IMR-90 (cell line): ENCODE measurements at regions not wholly inside any gene's neighbourhood (a gene's known extent, or its start where the extent isn't known, plus 50 kb on each side); places are given as distances from the start of the nearest gene placed in this dataset.

ENCODE experiments used
- ATAC-seq: fragments of 200-7000 bp; cut with Tn5 transposase; 2 replicates; pipeline ENCODE4 v1.9.1; 2020; ENCODE audit warnings: low read depth, mild to moderate bottlenecking, moderate library complexity
- BruUV-seq: library from RNA; stranded (reverse); fragments of 400-500 nt; replicated peaks from 2 replicates; lab custom pipeline; 2021; lab: Mats Ljungman, UMichigan
- CTCF ChIA-PET: fragments of 300-600 bp; formaldehyde crosslinking; extraction: SDS; loops from one replicate; lab custom pipeline; 2021; ENCODE audit warnings: antibody characterized with exemption; lab: Yijun Ruan, JAX
- POLR2A ChIA-PET: fragments of 300-600 bp; sonication (Branson Sonifier 250); formaldehyde crosslinking; loops from one replicate; lab custom pipeline; 2022; ENCODE audit warnings: antibody characterized with exemption; ENCODE audit not compliant: unreplicated experiment; lab: Charles Lee
- DNase-seq: peaks from one replicate; pipeline ENCODE4 v3.0.0; 2013
- H2AFZ ChIP-seq: replicated peaks from 2 replicates; pipeline ENCODE3; 2013; ENCODE audit warnings: low read length, mild to moderate bottlenecking; ENCODE audit not compliant: poor library complexity
- H2AK5ac ChIP-seq: 2 replicates; pipeline ENCODE4 v1.6.1; 2013; ENCODE audit warnings: low read depth, low read length, inconsistent platforms
- H2AK9ac ChIP-seq: replicated peaks from 2 replicates; pipeline ENCODE3; 2013; ENCODE audit warnings: mild to moderate bottlenecking, low read depth, low read length, moderate library complexity; ENCODE audit not compliant: poor library complexity
- H2BK120ac ChIP-seq: 2 replicates; pipeline ENCODE4 v1.6.1; 2013; ENCODE audit warnings: low read depth, low read length, inconsistent platforms
- H2BK15ac ChIP-seq: 3 replicates; pipeline ENCODE4 v1.6.1; 2013; ENCODE audit warnings: low read depth, low read length, inconsistent platforms
- H2BK20ac ChIP-seq: 2 replicates; pipeline ENCODE4 v1.6.1; 2013; ENCODE audit warnings: low read depth, mild to moderate bottlenecking, inconsistent platforms, low read length, moderate library complexity
- H2BK5ac ChIP-seq: 2 replicates; pipeline ENCODE4 v1.6.1; 2013; ENCODE audit warnings: mild to moderate bottlenecking, low read depth, low read length, inconsistent platforms; ENCODE audit not compliant: poor library complexity, severe bottlenecking
- H3K14ac ChIP-seq: replicated peaks from 2 replicates; pipeline ENCODE4 v1.6.1; 2013; ENCODE audit warnings: low read depth, low read length, inconsistent platforms
- H3K18ac ChIP-seq: 2 replicates; pipeline ENCODE4 v1.6.1; 2013; ENCODE audit warnings: low read depth, low read length, control low read depth
- H3K23ac ChIP-seq: 2 replicates; pipeline ENCODE4 v1.6.1; 2013; ENCODE audit warnings: low read depth, low read length, inconsistent platforms
- H3K27ac ChIP-seq: 2 replicates; pipeline ENCODE4 v1.5.1; 2013; ENCODE audit warnings: mild to moderate bottlenecking, control low read depth, low read length; ENCODE audit not compliant: insufficient read depth
- H3K27me3 ChIP-seq: 2 replicates; pipeline ENCODE4 v1.6.1; 2013; ENCODE audit warnings: low read length; ENCODE audit not compliant: control insufficient read depth, insufficient read depth
- H3K36me3 ChIP-seq: 2 replicates; pipeline ENCODE4 v1.6.1; 2013; ENCODE audit warnings: low read length, mixed read lengths; ENCODE audit not compliant: control insufficient read depth, insufficient read depth
- H3K4ac ChIP-seq: 2 replicates; pipeline ENCODE4 v1.6.1; 2013; ENCODE audit warnings: low read depth, low read length, inconsistent platforms
- H3K4me1 ChIP-seq: 2 replicates; pipeline ENCODE4 v1.6.1; 2013; ENCODE audit warnings: low read length, mixed read lengths; ENCODE audit not compliant: control insufficient read depth, insufficient read depth
- H3K4me2 ChIP-seq: 2 replicates; pipeline ENCODE4 v1.6.1; 2013; ENCODE audit warnings: low read depth, mild to moderate bottlenecking, control low read depth, low read length, moderate library complexity
- H3K4me3 ChIP-seq: 2 replicates; pipeline ENCODE4 v1.5.1; 2013; ENCODE audit warnings: low read depth, mild to moderate bottlenecking, control low read depth, low read length, moderate library complexity; ENCODE audit not compliant: insufficient read depth
- H3K56ac ChIP-seq: 2 replicates; pipeline ENCODE4 v1.6.1; 2013; ENCODE audit warnings: low read length, inconsistent platforms; ENCODE audit not compliant: insufficient read depth; ENCODE audit errors: extremely low read depth
- H3K79me1 ChIP-seq, 2 experiments: 2 replicates each; pipeline ENCODE4 v1.6.1; 2013; ENCODE audit warnings: low read length in 2 of 2, inconsistent platforms in 1 of 2, low read depth in 1 of 2
- H3K9ac ChIP-seq: 2 replicates; pipeline ENCODE4 v1.6.1; 2013; ENCODE audit warnings: low read depth, low read length, control low read depth
- H3K9me1 ChIP-seq: 2 replicates; pipeline ENCODE4 v1.6.1; 2013; ENCODE audit warnings: low read length, inconsistent platforms; ENCODE audit not compliant: insufficient read depth
- H3K9me3 ChIP-seq: 2 replicates; pipeline ENCODE4 v1.6.1; 2013; ENCODE audit warnings: low read length; ENCODE audit not compliant: control insufficient read depth, insufficient read depth
- H4K20me1 ChIP-seq: 2 replicates; pipeline ENCODE4 v1.6.1; 2013; ENCODE audit warnings: low read length, inconsistent platforms; ENCODE audit not compliant: insufficient read depth
- H4K5ac ChIP-seq: 2 replicates; pipeline ENCODE4 v1.6.1; 2013; ENCODE audit warnings: mild to moderate bottlenecking, low read depth, low read length, control low read depth
- H4K8ac ChIP-seq, 2 experiments: 2 replicates each; pipeline ENCODE4 v1.6.1; 2013; ENCODE audit warnings: low read depth in 2 of 2, low read length in 2 of 2, control low read depth in 1 of 2, inconsistent platforms in 1 of 2
- H4K91ac ChIP-seq: 2 replicates; pipeline ENCODE4 v1.6.1; 2013; ENCODE audit warnings: low read depth, low read length, inconsistent platforms; ENCODE audit not compliant: insufficient read depth
- BHLHE40 ChIP-seq: fragments of 150-350 bp; IDR thresholded peaks from 2 replicates; pipeline ENCODE4 v1.6.1; 2016; ENCODE audit warnings: mild to moderate bottlenecking, low read depth, low read length
- CEBPB ChIP-seq: IDR thresholded peaks from 2 replicates; pipeline ENCODE4 v1.6.1; 2012; ENCODE audit warnings: low read depth, low read length, improper control_type of control experiment
- CHD1 ChIP-seq: IDR thresholded peaks from 2 replicates; pipeline ENCODE4 v1.6.1; 2012; ENCODE audit warnings: low read depth, low read length, improper control_type of control experiment
- CTCF ChIP-seq: conservative IDR thresholded peaks from 2 replicates; pipeline ENCODE4 v1.5.1; 2012; ENCODE audit warnings: mild to moderate bottlenecking, low read depth, low read length, improper control_type of control experiment
- ELK1 ChIP-seq: fragments of 150-350 bp; IDR thresholded peaks from 2 replicates; pipeline ENCODE4 v1.6.1; 2016; ENCODE audit warnings: low read depth, mild to moderate bottlenecking, low read length, moderate library complexity, borderline replicate concordance
- FOS ChIP-seq: fragments of 150-350 bp; IDR thresholded peaks from 2 replicates; pipeline ENCODE4 v1.6.1; 2016; ENCODE audit warnings: low read depth, low read length
- MAFK ChIP-seq: IDR thresholded peaks from 2 replicates; pipeline ENCODE4 v1.6.1; 2012; ENCODE audit warnings: low read depth, low read length, improper control_type of control experiment
- MAZ ChIP-seq: IDR thresholded peaks from 2 replicates; pipeline ENCODE4 v1.6.1; 2012; ENCODE audit warnings: low read depth, mild to moderate bottlenecking, low read length, improper control_type of control experiment, moderate library complexity, borderline replicate concordance
- MXI1 ChIP-seq: IDR thresholded peaks from 2 replicates; pipeline ENCODE4 v1.6.1; 2012; ENCODE audit warnings: low read depth, mild to moderate bottlenecking, low read length, moderate library complexity, borderline replicate concordance
- NFE2L2 ChIP-seq: fragments of 150-350 bp; IDR thresholded peaks from 2 replicates; pipeline ENCODE4 v1.6.1; 2016; ENCODE audit warnings: low read depth, mild to moderate bottlenecking, low read length
- POLR2A ChIP-seq: IDR thresholded peaks from 2 replicates; pipeline ENCODE4 v1.6.1; 2012; ENCODE audit warnings: mild to moderate bottlenecking, low read depth, low read length
- RAD21 ChIP-seq: IDR thresholded peaks from 2 replicates; pipeline ENCODE4 v1.6.1; 2012; ENCODE audit warnings: low read length, improper control_type of control experiment
- RCOR1 ChIP-seq: IDR thresholded peaks from 2 replicates; pipeline ENCODE4 v1.6.1; 2012; ENCODE audit warnings: mild to moderate bottlenecking, low read length, improper control_type of control experiment; ENCODE audit not compliant: insufficient replicate concordance
- RFX5 ChIP-seq: IDR thresholded peaks from 2 replicates; pipeline ENCODE4 v1.8.0; 2012; ENCODE audit warnings: low read depth, mild to moderate bottlenecking, low read length, moderate library complexity
- SMC3 ChIP-seq: fragments of 150-350 bp; IDR thresholded peaks from 2 replicates; pipeline ENCODE4 v1.6.1; 2016; ENCODE audit warnings: low read depth, mild to moderate bottlenecking, antibody characterized with exemption, low read length, moderate library complexity
- USF2 ChIP-seq: fragments of 150-350 bp; IDR thresholded peaks from 2 replicates; pipeline ENCODE4 v1.6.1; 2017; ENCODE audit warnings: mild to moderate bottlenecking, antibody characterized with exemption, low read length, low read depth
- WGBS, 2 experiments: methylation state at CpG; one replicate each; pipeline versions ENCODE4 v1.1.5 to v1.1.7; 2013; ENCODE audit warnings: missing lambda C conversion rate in 2 of 2; ENCODE audit not compliant: insufficient read length in 1 of 2; ENCODE audit errors: extremely low coverage in 2 of 2; 5-methylcytosine and 5-hydroxymethylcytosine counted together
- dilution Hi-C: fragments of 300-500 bp; cut with HindIII; formaldehyde crosslinking; loops from one replicate; pipeline ENCODE4 v1.14.3; 2018; ENCODE audit warnings: low sequenced_read_pairs; ENCODE audit not compliant: unreplicated experiment
- in situ Hi-C: fragments of 300-500 bp; cut with MboI; formaldehyde crosslinking; loops from 3 replicates; pipeline ENCODE4 v1.14.3; 2019; ENCODE audit warnings: low sequenced_read_pairs, inconsistent platforms, mixed read lengths
- intact Hi-C: fragments of 100-400 bp; cut with micrococcal nuclease; formaldehyde crosslinking; loops from 2 replicates; pipeline ENCODE4 v1.10.0; 2022

GRCh38 chr18:41845563-41845962, 109.5 kb upstream of the PIK3C3 start:
- Histone ChIP-seq H3K56ac (no peak overlapping the region), H3K4me2 (no peak overlapping the region), H2BK20ac (no peak overlapping the region), H2AK5ac (no peak overlapping the region), H3K23ac (no peak overlapping the region), H3K4ac (no peak overlapping the region), H3K4me3 (no peak overlapping the region), H3K18ac (no peak overlapping the region), H2BK120ac (no peak overlapping the region), H2BK15ac (no peak overlapping the region), H2BK5ac (no peak overlapping the region), H3K79me1 (no peaks in the 10 kb centered on the region), H3K4me1 (no peaks in the 10 kb centered on the region), H4K5ac (no peak overlapping the region), H3K9me3 (no peaks in the 10 kb centered on the region), H4K20me1 (no peaks in the 10 kb centered on the region), H3K36me3 (no peaks in the 10 kb centered on the region), H3K9ac (no peak overlapping the region), H3K27ac (no peak overlapping the region), H3K14ac (no peak overlapping the region), H4K8ac (no peak overlapping the region), H3K9me1 (no peaks in the 10 kb centered on the region), H2AFZ (no peak overlapping the region), H2AK9ac (no peak overlapping the region), H3K27me3 (peaks cover 2% of the 10 kb centered on the region; the same call in 1 of the 2 replicates), H4K91ac (no peak overlapping the region)
- no CpG with 5 or more reads among the region's 4 CpGs for WGBS, 2 experiments
- in situ Hi-C loops (no loop called here), dilution Hi-C loops (no loop called here), intact Hi-C loops (no loop called here)
- ChIA-PET CTCF (no interaction called here), POLR2A (no interaction called here)
- no TSS peak for BruUV-seq
- TF ChIP-seq ELK1 (no peak), RAD21 (no peak), MXI1 (no peak), FOS (no peak), MAFK (no peak), MAZ (no peak), POLR2A (no peak), NFE2L2 (no peak), RCOR1 (no peak), USF2 (no peak), SMC3 (no peak), CHD1 (no peak), CEBPB (no peak), RFX5 (no peak), CTCF (no peak), BHLHE40 (no peak)
- no peak for DNase-seq
- ATAC-seq: no peak
